Omental fat pad (tissue), 3 donors: ENCODE measurements at regions not wholly inside any gene's neighbourhood (a gene's known extent, or its start where the extent isn't known, plus 50 kb on each side); places are given as distances from the start of the nearest gene placed in this dataset.
"Not testable (repeated sequence)": the region's sequence is repeated elsewhere in the genome, so short reads cannot be mapped to it uniquely, and the experiment has no call there.

Experiments
- ATAC-seq: fragments of 150-250 bp; one replicate; pipeline ENCODE4 v1.9.1; 2016; ENCODE audit warnings: mild to moderate bottlenecking, moderate library complexity; ENCODE audit not compliant: low FRiP score
- DNase-seq: peaks from one replicate; pipeline ENCODE4 v3.0.0-alpha.2; 2019; ENCODE audit warnings: low spot score
- CTCF ChIP-seq, 3 donors: fragments of 450-650 bp; IDR thresholded peaks; one replicate each; pipeline ENCODE4 v1.5.1; 2016 to 2017; ENCODE audit warnings: antibody characterized with exemption in 3 of 3, mild to moderate bottlenecking in 3 of 3, moderate library complexity in 2 of 3

- ATAC-seq (no peak), DNase-seq (no peak)
- TF ChIP-seq CTCF (IDR thresholded peaks at IDR 0.05): no peak
Observed at GRCh38 chr21:28066596-28067387, 925.9 kb downstream of the LTN1 start.

GRCh38 chr21:28066076-28066475 is 926.6 kb downstream of the LTN1 start:
- no peak for DNase-seq
- TF ChIP-seq CTCF (IDR thresholded peaks at IDR 0.05): no peak
- ATAC-seq: no peak

DNA sequence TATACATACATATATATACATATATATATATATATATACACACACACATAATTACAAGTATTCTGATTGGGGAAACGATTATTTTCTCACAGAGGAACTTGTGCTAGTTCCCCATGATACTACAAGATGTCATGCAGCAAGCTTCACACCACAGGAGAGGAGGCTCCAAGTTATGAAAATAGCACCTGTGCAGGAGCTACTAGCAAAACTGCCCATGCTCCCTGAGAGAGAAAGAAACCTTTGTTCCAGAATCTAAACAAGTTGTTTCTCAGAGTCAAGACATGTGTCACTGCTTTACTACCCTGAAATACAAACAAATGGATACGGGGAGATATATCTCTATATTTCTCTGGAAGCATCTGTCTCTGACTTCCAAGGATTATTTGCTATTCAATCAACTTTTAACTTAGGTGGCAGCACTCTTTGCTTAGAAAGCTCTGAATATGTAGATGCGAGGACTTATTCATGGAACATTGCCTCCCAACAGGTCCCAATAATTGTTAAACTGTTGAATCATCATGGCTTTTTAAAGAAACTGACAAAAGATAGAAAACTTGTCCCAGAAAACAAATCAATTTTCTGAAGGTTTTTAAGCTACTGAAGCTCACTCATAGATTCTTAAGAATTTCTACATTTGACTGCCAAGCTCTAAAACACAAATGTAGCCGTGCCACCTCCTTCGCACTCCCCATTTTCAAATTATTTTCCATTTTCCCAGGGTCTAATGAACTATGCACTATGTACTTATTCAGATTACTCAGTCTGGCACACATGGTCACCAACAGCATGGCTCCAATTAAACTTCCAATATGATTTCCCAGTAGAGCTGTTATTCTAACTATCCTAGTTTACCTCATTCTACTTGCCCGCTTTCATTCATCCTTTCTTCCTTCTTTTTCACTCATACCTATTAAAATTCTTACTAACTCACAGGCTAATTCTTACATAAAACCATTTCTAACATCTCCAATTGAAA is 929.1 kb downstream of the LTN1 start:
- DNase-seq (no peak), ATAC-seq (no peak)
- no peak for TF ChIP-seq CTCF (IDR thresholded peaks at IDR 0.05)

GRCh38 chr21:28052956-28053355 is 939.7 kb downstream of the LTN1 start:
- not testable (repeated sequence) for DNase-seq

DNA sequence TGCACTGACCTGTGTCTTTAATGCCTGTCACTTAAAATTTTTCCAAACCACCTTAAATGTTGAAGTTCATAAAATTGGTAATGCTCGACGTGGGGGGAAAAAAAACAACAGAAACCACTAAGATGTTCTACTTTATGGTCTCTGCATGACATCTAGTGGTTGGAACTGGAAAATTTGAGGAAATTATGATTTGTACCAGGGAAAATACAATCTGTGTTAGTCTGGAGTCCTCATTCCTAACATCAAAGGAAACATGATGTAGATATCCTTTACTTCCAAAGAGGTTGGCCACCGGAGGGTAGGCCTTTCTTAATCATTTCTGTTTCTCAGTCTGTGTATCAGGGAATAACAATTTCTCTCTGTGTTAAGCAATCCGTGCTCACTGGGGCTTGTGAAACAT is 941.0 kb downstream of the LTN1 start:
- peak; percentile 93 for ATAC-seq
- not testable (repeated sequence) for DNase-seq

More at GRCh38 chr21:28052956-28053355, 939.7 kb downstream of the LTN1 start:
- not testable (repeated sequence) for ATAC-seq

DNA sequence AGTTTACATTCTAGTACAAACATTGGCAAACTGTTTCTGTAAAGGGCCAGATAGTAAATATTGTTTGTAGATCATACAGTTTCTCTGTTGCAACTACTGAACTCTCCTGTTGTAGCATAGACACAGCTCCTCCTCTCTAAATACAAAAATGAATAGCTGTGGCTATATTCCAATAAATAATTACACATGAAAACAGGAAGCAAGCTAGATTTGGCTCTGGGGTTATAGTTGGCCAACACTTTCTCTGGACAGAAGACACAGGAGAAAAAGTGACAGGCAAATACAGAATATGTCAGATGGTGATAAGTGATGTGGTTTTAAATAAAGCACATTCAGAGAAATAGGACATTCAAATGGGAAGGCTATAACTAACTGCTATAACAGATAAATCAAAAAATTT is 957.0 kb downstream of the LTN1 start:
- not testable (repeated sequence) for DNase-seq, ATAC-seq

DNA sequence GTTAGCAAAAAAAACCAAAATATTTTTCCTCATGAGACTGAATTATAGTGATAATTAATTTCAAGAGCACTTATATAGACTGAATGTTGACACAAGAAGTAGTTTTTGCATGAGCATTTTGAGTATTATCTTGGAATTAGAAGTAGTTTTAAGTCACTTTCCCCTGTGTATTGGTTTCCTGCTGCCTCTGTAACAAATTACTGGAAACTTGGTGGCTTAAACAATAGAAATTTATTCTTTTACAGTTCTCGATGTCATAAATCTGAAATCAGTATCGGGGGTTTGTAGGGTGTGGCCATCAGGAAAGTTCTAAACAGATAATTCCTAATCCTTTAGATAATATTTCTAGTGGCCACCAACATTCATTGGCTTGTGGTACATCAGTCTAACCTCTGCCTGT is 957.8 kb downstream of the LTN1 start:
- not testable (repeated sequence) for ATAC-seq, DNase-seq

DNA sequence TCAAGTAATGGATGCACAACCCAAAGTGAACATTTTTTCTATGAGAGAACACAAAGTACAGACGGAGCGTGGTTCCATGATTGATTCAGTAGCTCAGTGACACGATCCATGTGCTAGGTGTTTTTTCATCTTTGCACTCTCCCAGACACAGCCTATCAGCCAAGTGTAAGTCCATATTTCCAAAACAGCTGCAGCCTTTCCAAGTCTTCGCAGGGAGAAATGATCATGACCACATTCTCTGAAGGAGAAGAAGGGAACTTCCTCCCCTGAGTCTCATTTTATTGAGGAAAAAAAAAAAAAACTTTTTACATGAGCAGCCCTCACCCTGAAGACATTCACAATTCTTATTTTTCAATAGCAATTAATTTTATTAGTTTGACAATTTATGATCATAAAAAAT is 958.3 kb downstream of the LTN1 start:
- DNase-seq, ATAC-seq: not testable (repeated sequence)

- ATAC-seq: not testable (repeated sequence)
Observed at GRCh38 chr21:28032652-28033051, 960.0 kb downstream of the LTN1 start.

DNA sequence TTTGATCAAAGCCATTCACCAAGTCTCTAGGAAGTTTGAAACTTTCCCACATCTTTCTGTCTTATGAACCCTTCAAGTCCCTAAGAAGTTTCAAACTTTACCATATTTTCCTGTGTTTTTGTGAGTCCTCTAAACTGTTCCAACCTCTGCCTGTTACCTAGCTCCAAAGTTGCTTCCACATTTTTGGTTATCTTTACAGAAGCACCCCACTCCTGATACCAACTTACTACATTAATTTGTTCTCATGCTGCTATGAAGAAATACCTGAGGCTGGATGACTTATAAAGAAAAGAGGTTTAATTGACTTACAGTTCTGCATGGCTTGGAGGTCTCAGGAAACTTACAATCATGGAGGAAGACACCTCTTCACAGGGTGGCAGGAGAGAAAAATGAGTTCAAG is 961.6 kb downstream of the LTN1 start:
- not testable (repeated sequence) for DNase-seq

More at GRCh38 chr21:28032652-28033051, 960.0 kb downstream of the LTN1 start:
- DNase-seq: not testable (repeated sequence)

More for the DNA sequence above, 961.6 kb downstream of the LTN1 start:
- not testable (repeated sequence) for ATAC-seq
